HG03432 (cell line): ENCODE measurements at regions not wholly inside any gene's neighbourhood (a gene's known extent, or its start where the extent isn't known, plus 50 kb on each side); places are given as distances from the start of the nearest gene placed in this dataset.

Experiments used
- ATAC-seq: cut with Tn5 transposase; IDR thresholded peaks from one replicate; pipeline ENCODE4 v1.9.1; 2021; ENCODE audit warnings: mild to moderate bottlenecking, moderate library complexity; ENCODE audit not compliant: unreplicated experiment

DNA sequence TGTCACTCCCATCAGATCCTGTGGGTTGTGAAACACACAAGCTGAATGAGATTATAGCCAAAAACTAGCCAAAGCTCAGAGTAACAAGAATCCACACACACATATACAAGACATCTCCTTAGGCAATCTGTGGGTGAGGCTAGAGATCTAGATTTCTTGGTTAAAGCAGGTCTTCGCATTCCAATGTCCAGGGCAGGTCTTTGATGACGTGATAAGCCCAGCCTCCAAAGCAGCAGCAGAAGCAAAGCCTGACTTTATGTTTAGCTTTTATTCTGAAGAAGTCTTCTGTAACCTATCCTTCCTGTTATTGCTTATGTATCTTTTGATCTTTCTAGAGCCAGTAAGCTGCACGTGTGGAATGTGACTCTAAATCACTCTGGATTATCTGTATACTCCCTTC is 199.1 kb upstream of the SLC30A5 start:
- ATAC-seq = no peak

DNA sequence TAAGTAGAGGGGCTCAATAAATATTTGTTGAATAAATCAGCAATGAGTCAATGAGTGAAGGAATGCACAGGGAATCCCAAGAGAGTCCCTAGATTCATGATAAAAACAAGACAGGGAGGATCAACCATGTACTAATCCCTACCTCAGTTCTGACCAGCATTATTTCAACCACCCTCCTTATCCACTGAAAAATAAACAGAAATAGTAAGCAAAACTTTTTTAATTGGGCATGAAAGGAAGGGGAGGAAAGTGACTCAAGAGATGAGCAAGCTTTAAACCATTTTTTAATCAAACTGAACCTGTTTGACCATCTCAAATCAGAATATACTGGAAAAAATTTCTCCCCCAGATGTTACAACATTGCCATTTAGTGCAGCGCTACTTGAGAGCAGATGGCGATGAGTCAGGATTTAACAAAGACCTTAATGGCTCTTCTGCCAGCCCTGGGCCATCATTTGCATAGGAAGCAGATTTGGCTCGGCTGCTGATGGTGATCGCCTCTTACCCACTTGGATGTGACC is 194.8 kb upstream of the SLC30A5 start:
- ATAC-seq = no peak

DNA sequence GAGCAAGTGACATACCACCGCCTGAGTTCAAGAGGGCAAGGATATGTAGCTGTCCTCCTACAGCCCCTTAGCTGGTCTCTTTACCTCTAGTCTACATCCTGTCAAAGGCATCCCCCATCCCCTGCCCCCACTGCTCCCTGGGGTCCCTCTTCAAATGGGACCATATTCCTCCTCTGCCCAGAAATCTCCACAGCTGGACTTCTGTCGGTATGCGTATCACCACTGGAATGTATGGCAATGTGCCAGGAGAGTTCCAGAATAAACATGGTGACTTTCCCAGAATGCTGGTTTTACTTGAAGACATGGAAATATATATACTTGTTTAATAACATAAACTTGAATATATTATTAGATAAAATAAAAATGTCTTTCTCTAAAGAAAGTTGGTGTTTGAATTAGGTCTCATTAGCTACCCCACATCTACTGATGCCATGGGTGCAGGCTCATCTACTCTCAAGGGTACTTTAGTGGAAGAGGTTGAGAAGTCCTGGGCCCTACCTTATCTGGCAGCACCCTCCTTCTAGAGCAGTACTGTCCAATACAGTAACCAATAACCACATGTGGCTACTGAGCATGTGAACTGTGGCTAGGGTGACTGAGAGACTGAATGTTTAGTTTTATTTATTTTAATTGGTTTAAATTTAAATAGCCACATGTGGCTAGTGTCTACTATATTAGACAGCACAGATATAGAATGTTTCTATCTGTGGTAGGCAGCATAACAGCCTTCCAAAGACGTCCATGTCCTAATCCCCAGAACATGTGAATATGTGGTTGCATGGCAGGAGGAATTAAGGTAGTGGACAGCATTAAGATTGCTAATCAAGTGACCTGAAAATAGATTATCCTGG is 181.7 kb upstream of the SLC30A5 start:
- ATAC-seq = no peak

DNA sequence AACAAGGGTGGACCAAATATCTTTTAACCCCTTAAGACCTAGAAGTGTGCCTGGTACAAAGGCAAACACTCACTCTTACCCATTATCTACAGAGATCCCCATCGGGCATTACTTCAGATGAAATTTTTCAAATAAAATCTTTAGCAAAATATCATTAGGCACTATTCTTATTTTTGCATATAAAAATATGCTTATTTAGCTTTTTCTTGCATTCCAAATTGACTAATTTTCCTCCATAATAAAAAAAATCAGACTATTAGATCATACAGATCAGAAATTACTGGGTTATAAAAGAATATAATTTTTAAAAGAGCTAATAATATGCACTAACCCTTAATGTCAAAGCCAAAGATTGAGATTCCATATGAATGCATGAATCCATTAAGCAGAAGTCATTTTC is 178.7 kb upstream of the SLC30A5 start:
- no peak for ATAC-seq

DNA sequence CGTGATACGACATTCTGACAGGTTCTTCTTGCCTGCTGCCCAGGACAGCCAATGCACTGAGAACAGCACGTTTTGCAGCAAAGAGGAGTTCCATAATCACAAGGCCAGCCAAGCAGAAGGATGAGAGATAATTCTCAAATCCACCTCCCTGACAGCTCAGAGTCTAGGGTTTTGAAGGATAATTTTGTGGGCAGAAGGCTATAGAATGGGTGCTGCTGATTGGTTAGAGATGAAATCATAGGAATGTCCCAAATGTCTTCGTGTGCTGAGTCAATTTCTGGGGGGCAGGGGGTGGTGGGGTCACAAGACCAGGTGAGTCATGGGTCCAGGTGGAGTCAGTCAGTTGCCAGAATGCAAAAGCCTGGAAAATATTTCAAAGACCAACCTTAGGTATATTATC is 175.5 kb upstream of the SLC30A5 start:
- no peak for ATAC-seq

DNA sequence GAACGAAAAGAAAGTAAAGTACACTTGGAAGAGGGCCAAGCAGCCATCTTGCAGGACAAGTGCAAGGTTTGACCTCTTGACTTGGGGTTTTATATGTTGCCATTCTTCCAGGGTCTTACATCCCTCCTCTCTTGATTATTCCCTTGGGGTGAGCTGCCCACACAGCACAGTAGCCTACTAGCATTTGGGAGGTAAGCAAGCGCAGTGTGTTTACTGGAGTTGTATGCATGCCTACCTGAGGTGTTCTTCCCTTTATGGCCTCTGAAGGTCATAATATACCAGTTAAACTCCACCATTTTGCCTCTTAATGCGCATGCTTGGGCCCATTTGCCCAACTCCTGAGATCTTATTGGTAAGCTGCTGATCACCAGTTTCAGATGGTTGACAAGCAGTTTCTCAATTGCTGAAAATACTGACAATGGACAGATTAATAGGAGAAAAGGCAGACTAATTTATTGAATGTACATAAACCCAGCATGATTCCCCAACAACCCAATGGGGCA is 173.8 kb upstream of the SLC30A5 start:
- no peak for ATAC-seq

DNA sequence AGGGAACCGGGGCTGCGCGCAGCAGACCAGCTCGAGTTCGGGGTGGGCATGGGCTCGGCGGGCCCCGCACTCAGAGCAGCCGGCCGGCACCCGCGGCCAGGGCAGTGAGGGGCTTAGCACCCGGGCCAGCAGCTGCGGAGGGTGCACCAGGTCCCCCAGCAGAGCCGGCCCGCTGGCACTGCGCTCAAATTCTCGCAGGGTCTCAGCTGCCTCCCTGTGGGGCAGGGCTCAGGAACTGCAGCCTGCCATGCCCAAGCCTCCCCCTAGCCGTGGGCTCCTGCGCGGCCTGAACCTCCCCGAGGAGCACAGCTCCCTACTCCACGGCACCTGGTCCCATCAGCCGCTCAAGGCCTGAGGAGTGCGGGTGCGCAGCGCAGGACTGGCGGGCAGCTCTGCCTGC is 172.9 kb upstream of the SLC30A5 start:
- no peak for ATAC-seq

DNA sequence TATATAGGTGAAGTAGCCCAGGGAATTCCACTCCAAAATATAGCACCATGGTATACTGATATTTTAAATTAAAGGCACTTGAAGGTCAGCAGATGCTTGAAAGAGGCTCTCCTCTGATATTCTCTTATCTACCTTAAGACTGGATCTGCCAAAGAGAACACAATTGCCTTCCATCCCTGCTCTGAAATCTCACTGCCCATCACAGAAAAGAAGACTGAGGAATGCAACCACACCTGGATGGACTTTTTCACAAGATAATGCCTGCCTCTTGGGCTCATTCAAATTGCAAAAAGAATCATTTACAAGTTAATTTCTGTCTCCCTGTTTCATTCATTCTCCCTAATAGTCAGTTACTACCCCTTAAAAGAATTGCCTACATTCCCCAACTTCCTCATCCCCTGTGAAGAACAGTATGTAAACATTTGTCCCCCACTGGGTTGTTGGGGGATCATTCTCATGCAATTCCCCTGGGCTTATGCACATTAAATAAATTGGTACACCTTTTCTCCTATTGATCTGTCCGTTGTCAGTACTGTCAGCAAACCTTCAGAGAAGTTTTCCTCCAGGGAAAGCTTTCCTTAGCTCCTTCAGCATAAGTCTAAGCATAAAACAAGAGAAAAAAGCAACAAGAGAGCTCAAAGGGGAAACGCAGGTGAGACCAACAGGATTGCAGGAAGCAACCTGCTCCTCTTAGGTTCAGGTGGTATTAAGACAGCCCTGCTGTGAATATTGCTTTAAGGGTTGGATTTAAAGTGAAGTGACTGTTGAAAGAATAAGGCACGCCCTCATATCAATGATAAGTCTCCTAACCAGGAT is 171.4 kb upstream of the SLC30A5 start:
- ATAC-seq = no peak

DNA sequence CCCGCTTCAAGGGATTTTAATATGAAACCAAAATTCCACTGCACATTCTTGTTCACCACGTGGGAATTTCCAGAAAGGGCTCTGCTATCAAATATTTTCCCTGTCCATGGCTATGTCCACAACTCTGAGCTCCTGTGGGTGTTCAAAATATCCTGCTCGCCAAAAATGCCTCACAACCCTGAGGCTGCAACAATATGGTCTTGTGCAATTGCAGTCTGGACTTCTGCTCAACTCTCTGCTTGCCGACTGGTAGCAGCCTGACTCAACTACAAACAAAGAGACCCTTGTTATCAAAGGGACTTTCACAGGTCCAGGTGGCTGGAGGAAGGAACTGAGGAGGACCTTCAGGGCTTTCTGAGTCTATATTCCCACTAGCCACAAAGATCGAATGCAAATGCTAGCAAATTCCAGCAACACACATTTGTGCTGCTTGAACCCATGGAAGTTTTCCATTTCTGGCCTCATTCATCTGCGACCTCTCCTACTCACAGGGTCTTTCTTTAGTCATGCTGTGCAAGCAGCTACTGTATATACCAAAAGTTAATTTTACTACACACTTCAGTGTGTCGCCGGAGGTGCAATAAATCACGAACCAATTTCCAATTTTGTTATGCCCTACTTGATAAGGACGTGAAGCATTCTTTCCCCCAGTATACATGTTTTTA is 169.2 kb upstream of the SLC30A5 start:
- no peak for ATAC-seq

DNA sequence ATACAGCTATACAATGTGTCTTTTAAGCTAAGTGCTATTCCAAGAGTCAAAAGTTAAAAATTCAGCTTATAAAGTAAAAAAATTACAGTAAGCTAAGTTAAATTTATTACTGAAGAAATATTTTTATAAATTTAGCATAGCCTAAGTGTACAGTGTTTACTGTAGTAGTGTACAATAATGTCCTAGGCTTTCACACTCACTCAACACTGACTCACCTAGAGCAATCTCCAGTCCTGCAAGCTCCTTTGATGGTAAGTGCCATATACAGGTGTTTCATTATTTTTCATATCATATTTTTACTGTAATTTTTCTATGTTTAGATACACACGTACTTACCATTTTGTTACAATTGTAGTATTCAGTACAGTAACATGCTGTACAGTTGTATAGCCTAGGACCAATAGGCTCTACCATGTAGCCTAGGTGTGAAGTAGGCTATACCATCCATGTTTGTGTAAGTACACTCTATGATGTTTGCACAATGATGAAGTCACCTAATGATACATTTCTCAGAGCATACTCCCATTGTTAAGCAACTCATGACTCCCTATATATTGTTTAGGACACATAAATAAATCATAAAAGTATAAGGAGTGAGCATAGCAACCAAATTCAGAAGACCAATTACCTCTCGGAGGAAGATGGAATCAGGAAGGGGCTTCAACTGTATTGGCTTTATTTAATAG is 165.1 kb upstream of the SLC30A5 start:
- ATAC-seq = no peak

DNA sequence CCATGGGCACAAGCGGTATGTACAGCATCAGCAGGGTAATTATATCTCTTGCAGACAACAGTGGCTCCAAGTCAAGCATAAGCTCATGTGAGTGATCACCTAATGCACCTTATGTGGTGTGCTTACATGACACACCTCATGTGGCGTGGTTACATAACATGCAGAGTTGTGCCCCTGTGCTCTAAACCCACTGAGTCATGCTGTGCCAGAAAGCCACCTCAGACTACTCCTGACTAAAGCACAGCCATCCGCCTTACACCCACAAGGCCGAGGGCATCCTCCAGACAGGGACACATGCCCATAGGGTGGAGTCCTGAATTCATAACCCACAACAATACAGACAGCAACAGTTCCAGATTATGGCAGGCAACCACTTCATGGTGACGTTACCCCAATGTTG is 163.7 kb upstream of the SLC30A5 start:
- no peak for ATAC-seq

DNA sequence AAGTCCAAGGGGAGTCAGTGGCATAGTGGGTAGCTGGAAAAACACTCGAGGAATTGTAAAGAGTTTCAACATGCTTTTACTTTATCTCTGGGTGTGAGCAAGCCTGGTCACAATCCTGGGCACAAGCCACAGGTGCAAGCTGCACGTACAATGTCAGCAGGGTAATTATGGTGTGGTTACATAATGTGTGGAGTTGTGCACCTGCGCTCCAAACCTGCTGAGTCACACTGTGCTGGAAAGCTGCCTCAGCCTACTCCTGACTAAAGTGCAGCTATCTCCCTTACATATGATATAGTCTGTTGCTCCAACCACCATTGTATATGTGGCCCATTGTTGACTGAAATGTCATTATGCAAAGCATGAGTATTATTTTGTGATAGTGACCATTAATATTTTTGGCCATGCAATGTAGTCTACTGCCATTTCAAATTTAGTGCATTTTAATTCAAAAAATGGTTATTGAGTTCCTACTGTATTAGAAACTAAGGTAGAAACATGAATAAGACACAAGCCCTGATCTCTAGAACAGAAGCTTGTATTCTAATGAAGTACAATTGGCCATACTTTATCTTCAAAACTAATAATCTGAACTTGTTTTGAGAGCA is 160.9 kb upstream of the SLC30A5 start:
- ATAC-seq = no peak

DNA sequence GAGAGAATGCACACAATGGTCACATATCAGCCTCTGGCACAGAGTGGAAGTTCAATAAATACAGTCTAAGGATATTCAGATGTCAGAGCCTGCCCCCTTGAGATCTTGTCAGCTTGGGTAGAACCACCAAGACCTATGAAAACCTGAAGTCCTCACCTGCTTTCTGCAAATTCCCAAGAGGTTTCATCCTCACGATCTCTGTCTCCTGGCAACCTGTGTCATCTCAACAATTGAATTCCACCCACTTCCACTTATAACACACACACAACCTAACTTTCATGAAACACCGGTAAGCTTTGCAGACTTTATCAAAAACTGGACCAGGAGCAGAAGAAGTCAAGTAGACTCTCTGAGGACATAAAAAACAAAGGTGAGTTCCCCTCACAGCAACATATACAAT is 151.6 kb upstream of the SLC30A5 start:
- no peak for ATAC-seq

DNA sequence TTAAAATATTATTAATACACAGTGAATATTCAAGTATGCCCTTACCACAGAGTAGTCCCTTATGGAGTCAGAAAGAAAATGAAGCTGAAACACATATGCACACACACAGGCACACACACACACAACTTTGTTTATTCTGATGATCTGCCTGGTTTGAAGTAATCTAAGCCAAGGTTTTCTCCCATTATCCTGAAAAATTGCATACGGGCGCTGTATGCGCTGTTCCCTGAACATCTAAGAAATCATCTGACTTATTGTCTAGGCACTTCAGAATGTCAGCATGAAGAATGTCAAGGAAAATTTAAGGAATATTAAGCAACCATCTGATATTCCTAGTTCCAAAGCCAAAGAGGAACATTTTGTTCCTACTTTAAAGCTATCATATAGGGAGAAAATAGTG is 147.1 kb upstream of the SLC30A5 start:
- ATAC-seq = no peak

DNA sequence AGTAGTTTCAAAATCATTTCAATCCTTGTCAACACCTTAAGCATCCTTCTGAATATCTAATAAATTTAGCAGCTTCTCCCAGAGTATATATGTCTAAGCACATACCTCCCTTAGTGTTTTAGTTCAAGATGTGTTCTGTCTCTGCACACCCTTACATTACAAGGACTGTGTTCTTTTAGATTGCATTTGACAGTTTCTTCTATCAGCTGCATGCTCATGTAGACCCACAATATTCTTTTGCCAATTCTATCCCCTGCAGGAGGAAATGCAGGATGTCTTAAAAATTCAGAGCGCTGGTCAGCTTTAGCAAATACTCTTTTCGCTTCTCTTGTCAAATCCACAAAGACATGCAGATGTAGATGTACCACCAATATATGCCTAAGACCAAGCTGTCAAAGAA is 145.8 kb upstream of the SLC30A5 start:
- no peak for ATAC-seq

DNA sequence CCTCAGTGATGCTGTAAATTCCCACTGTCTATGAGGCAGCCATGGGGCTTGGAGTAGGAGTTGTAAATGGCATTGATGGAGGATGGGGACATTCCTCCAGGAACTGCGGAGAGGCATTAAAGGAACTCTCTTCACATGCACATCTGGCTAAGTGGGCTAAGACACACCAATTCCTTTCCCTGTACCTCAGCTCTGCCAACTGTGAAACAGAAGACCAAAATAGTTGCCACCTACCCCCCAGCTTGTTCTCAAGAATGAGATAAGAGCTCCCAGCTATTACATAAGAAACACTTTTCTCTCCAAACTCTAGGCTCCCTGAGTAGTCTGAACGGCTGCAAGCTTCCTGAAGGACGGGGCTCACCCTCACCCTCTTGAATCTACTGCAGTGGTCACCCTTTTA is 144.6 kb upstream of the SLC30A5 start:
- no peak for ATAC-seq

DNA sequence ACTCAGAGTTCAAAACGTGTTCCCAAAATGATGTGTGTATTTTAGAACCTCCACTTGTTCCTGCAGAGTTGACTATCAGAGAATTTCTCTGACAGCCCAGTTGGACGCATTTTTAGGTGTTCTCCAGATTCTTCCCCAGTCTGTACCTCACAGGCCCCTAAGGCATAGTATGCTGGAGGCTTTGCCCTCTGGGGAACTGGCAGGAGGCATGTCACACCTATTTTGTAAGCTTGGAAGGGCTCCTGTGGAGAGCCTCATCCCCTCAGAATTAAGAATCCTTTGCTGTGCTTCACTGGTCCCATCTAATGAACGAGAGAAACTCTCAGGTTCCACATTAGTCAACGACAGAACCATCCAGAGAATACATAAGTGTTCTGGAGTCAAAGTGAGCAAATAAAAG is 144.1 kb upstream of the SLC30A5 start:
- ATAC-seq = no peak

DNA sequence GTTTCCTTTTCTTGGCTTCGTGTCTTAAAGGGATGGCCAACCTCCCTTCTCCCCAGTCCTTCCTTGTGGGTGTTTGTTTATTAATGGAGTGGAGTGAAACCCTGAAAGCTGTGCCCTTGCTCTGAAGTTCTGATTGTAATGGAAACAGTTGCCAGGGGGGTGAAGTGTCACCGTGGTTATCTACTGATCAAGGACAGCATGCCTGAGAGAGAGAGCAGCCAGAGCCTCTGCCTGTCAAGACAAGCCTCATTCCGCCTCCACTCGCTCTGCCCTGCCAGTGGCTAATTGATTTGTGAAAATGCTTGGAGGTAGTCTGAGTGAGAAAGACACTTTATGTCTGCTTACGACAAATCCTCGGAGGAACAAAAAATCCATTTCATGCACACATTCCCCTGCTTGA is 143.7 kb upstream of the SLC30A5 start:
- no peak for ATAC-seq

DNA sequence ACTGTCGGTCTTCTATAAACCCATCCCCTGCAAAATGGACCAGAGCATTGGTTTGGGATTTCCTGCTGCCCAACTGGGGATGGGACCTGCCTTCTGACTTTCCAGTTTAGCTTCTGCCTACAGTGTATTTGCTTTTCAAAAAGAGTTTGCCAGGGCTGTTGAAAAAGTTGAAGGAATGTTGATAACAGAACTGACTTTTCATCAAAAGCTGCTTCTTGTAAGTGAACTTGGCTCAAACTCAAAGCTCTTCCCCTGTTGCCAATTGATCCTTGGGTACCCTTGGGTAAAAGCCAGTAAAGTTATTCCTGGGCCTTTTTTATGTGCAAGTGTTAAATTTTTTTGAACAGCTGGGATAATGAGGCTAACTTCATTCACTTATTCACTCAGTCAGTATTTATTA is 142.9 kb upstream of the SLC30A5 start:
- ATAC-seq = no peak

DNA sequence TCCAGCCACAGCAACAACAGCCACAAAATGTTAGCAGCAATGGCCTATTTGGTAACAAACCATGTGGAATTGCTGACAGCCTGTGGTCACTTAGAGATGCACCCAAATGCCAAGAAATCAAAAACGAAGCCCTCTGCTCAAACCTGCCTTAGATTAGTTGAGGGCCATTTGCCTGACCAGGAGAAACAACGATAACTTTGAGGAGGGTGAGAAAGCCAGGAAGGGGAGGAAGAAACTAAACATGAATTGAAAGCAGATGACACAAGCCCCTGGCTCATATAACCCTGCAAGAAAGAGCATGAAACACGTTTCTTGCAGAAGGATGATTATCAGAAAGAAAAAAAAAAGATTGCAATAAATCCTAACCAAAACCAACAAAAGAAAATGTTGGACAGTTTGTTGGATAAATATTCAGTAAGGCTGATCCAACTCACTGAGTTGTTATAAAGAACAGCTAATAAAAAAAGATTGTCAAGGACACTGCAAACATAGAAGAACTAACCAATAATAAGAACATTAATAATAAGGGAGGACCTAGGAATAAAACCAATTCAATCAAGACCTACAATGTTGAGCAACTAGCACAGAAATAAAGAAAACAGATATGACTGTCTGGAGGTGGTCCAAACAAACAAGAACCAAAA is 140.5 kb upstream of the SLC30A5 start:
- no peak for ATAC-seq
